Activated CD4-positive, alpha-beta T cell treated with anti-CD3 and anti-CD28 coated beads for 36 hours (primary cell): ENCODE measurements at regions not wholly inside any gene's neighbourhood (a gene's known extent, or its start where the extent isn't known, plus 50 kb on each side); places are given as distances from the start of the nearest gene placed in this dataset.

ENCODE experiments used
- ATAC-seq: fragments of 200-7000 bp; cut with Tn5 transposase; one replicate; pipeline ENCODE4 v1.10.0; 2021; ENCODE audit warnings: mild to moderate bottlenecking, moderate library complexity
- CTCF ChIA-PET: fragments of 350-600 bp; sonication (Branson Sonifier 250); formaldehyde crosslinking; loops from one replicate; lab custom pipeline; 2021; ENCODE audit warnings: antibody characterized with exemption; lab: Charles Lee
- POLR2A ChIA-PET: fragments of 350-600 bp; sonication (Branson Sonifier 250); formaldehyde crosslinking; loops from one replicate; lab custom pipeline; 2021; ENCODE audit warnings: antibody characterized with exemption, inconsistent platforms; lab: Charles Lee
- DNase-seq: peaks from one replicate; pipeline ENCODE4 v3.0.0-alpha.2; 2020
- H3K27ac Mint-ChIP-seq: one replicate; pipeline ENCODE4 v1.8.0; 2021; ENCODE audit warnings: mixed read lengths
- H3K27me3 Mint-ChIP-seq: one replicate; pipeline ENCODE4 v1.8.0; 2021; ENCODE audit warnings: mixed read lengths
- H3K36me3 Mint-ChIP-seq: one replicate; pipeline ENCODE4 v1.8.0; 2021; ENCODE audit warnings: low read depth, mixed read lengths
- H3K4me1 Mint-ChIP-seq: one replicate; pipeline ENCODE4 v1.8.0; 2021; ENCODE audit warnings: mixed read lengths
- H3K4me3 Mint-ChIP-seq: one replicate; pipeline ENCODE4 v1.8.0; 2021; ENCODE audit warnings: mild to moderate bottlenecking, moderate library complexity, mixed read lengths
- H3K9me3 Mint-ChIP-seq: one replicate; pipeline ENCODE4 v1.8.0; 2021; ENCODE audit warnings: low read depth, mixed read lengths
- intact Hi-C, 2 experiments: fragments of 100-400 bp; cut with DNase I in 1 of 2; cut with micrococcal nuclease in 1 of 2; formaldehyde crosslinking; loops; one replicate each; pipeline versions ENCODE4 v1.14.2 to v1.15.1; 2022 to 2024; cut with DNase I, micrococcal nuclease

GRCh38 chr5:20040901-20041300, 52.9 kb upstream of the CDH18 start:
- DNase-seq, result no peak
- CTCF ChIA-PET, result no interaction called here
- no peak for ATAC-seq
- H3K9me3 Mint-ChIP-seq, result peaks cover 16% of the 10 kb centered on the region
- no peaks in the 10 kb centered on the region for H3K36me3 Mint-ChIP-seq
- no peaks in the 10 kb centered on the region for H3K4me1 Mint-ChIP-seq
- no peaks in the 10 kb centered on the region for H3K27me3 Mint-ChIP-seq
- POLR2A ChIA-PET, result no interaction called here
- H3K4me3 Mint-ChIP-seq, result no peak overlapping the region
- intact Hi-C loops, result no loop called here
- no peak overlapping the region for H3K27ac Mint-ChIP-seq
